GM18867 (cell line): ENCODE measurements at regions not wholly inside any gene's neighbourhood (a gene's known extent, or its start where the extent isn't known, plus 50 kb on each side); places are given as distances from the start of the nearest gene placed in this dataset.
"Not testable (repeated sequence)": the region's sequence is repeated elsewhere in the genome, so short reads cannot be mapped to it uniquely, and the experiment has no call there.

Experiments
- ATAC-seq: cut with Tn5 transposase; IDR thresholded peaks from one replicate; pipeline ENCODE4 v1.9.1; 2021; ENCODE audit warnings: mild to moderate bottlenecking, moderate library complexity; ENCODE audit not compliant: unreplicated experiment

- no peak for ATAC-seq
Observed at GRCh38 chr4:31807036-31807435, 1086.9 kb downstream of the PCDH7 start.

DNA sequence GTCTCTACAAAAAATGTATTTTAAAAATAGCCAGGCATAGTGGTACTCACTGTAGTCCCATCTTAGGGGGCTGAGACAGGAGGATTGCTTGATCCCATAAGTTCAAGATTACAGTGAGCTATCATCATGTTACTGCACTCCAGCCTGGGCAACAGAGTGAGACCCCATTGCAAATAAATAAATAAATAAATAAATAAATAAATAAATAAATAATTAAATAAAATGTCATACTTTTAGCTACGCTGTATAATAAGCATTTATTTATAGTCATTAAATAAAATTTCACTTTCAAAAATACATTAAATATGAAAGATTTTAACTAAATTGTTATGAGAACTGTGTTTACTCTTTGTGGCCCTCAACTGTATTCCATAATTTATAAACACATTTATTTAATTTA is 1124.2 kb downstream of the PCDH7 start:
- no peak for ATAC-seq

DNA sequence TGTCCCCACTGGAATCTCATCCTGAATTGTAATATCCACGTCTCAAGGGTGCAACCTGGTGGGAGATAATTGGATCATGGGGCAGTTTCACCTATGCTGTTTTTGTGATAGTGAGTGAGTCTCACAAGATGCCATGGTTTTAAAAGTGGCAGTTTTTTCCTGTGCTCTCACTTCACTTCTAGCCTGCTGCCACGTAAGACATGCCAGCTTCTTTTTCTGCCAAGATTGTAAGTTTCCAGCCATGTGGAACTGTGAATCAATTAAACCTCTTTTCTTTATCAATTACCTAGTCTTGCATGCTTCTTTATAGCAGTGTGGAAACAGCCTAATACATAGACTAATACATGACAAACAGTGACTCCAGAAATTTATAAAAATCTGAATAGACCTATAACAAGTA is 1131.8 kb downstream of the PCDH7 start:
- no peak for ATAC-seq

DNA sequence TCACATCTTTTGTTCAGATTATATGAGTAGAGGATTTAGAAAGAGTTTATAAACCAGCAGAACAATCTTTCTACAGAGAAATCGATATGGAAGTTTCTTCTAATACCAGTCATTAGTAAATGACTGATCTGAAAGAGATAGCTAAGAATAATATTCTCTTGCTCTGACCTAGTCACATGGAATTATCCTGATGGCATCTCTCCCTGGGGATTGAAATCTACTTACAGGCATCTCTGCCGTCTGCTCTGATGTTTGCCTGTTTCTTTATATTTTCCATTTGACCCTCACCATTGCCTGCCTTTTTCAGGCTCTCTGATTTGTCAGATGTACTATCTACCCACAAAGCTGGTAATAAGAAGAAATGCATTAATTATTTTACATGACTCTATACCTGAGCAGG is 1157.3 kb downstream of the PCDH7 start:
- ATAC-seq, result no peak

GRCh38 chr4:31880837-31881236 is 1160.7 kb downstream of the PCDH7 start:
- ATAC-seq, result not testable (repeated sequence)

DNA sequence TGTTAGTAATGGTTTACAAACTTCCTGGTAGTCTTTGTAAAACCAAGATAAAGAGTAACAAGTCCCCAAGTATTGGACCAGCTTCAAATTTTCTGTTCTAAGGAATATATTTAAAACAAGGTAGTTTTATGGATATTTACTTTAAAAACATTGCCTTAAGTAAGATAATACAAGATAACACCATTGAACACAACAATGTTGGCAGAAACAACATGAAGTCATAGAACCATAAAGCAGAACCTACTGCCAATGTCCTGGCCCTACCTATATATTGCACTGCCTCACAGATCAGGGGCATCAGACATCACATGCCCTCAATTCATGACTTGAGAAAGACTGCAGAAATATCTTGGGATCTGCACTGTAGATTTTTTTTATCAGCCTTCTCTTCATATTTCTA is 1176.2 kb downstream of the PCDH7 start:
- ATAC-seq, result no peak

DNA sequence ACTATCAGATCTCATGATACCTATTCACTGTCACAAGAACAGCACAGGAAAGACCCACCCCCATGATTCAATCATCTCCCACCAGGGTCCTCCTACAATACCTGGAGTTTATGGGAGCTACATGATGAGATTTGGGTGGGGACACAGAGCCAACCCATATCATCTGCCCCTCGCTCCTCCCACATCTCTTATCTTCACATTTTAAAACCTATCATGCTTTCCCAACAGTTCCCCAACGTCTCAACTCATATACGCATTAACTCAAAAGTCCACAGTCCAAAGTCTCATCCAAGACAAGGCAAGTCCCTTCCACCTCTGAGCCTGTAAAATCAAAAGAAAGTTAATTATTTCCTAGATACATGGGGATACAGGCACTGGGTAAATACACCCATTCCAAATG is 1185.2 kb downstream of the PCDH7 start:
- no peak for ATAC-seq

- no peak for ATAC-seq
Observed at GRCh38 chr4:31908261-31908660, 1188.1 kb downstream of the PCDH7 start.

DNA sequence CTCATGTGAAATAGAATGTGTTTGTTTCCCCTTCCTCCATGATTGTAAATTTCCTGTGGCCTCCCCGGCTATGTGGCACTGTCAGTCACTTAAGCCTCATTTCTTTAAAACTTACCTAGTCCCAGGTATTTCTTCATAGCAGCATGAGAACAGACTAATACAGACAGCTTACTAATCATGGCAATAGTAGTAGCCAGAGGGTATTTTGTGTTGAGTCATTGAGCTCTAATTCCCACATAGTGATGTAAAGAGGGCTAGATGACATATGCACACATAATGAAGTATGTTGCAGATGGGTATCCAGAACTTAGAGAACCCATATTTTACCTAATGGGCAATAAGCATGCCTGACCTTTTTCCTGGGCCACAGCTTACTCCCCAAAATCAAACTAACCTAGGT is 1197.2 kb downstream of the PCDH7 start:
- ATAC-seq, result no peak

DNA sequence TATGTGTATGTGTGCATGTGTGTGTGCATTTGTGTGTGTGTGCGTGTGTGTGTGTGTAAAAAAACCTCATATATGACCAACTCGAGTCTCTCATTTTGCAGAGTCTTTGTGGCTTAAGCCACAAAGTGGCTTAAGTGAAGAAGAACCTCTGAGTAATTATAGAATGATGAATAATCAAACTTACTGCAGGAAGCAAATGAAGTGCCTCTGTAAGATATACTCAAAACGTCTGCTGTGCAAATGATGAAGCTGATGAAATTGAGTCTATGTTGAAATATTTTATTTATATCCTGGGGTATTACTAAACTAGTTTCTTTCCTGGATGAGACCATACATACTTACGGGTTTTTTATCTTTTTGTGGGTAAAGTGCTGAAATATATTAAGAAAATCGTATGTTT is 1198.7 kb downstream of the PCDH7 start:
- ATAC-seq, result no peak

DNA sequence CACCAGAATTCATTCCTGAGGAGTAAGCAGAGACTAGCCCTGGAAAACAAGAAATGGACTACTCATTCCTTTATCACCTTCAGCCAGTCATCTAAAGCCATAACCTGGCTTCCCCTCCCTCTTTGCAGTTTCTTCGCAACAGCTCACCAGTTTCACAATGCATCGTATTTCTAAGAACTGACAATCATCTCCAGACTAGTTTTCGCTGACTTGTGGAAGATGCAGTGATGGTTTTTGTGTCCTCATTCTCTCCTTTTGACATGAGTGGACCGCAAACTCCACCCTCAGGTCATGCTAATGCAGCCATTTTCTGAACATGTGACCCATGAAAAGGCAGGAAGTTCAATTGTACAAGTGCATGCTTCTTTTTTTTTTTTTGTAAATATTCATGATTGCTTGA is 1203.5 kb downstream of the PCDH7 start:
- no peak for ATAC-seq

DNA sequence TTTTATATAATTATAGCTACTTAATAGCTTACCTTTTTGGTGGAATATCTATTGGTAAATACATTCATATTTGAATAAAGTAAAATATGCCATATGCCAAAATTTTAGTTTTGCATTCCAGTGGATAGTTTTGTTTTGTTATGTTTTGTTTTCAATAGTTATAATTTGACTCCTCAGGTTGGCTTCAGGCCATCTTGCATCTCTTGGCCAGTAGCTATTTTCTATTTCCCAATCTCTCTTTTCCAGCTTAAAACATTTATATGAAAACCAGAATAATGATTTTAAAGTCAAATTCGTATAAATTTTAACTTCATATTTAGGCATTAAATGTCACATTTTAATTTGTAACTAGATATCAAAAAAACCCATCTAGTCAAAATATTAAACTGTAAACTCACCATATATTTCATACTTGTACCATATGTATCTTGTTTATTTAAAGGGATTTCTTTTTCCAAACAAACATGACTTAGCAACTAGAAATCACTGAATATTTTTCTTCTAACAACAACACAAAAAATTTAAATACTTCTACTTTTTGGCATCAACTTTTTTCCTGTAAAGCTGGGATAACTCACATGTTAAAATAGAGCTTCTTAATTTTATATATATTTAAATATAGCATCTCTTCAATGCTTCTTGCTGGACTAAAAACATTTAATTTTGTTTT is 1209.6 kb downstream of the PCDH7 start:
- ATAC-seq, result no peak

- ATAC-seq, result no peak
Observed at GRCh38 chr4:31946456-31946855, 1226.3 kb downstream of the PCDH7 start.

GRCh38 chr4:31947101-31947500 is 1226.9 kb downstream of the PCDH7 start:
- ATAC-seq, result no peak

DNA sequence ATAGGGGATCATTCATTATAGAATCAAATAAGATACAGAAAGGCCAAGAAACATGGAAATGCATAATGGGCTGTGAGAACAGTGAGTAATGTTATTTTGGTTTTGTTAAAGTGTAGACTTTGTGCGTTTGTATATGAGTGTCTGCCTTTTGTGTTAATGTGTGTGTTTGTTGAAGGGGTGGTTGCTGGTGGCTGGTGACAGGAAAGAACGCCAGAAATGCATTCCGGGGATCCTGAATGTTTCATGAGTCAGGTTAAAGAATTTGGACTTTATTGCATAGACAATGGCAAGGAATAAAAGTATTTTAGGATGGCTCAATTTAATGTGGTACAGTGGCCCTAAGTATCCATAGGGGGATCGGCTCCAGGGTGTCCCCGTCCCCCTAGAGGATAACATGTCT is 1228.9 kb downstream of the PCDH7 start:
- no peak for ATAC-seq

DNA sequence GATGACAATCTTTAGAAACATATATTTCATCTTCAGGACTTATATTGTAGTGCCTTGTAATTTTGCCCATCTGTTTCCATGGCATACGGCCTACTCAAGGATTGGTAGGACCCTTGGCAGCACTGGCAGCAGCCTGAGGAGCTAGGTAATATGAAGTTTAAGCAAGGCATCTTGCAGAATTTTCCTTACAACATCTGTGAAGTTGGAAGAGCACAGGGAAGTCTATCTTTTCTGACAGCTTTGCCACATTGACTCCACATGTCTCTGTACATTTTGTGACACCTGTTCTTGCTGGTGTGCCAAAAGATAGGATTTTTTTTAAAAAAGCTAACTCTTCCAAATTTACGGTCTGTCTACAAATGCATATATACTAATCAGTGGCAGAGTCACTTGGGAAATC is 1235.2 kb downstream of the PCDH7 start:
- ATAC-seq, result no peak

- no peak for ATAC-seq
Observed at GRCh38 chr4:31959972-31960371, 1239.8 kb downstream of the PCDH7 start.

DNA sequence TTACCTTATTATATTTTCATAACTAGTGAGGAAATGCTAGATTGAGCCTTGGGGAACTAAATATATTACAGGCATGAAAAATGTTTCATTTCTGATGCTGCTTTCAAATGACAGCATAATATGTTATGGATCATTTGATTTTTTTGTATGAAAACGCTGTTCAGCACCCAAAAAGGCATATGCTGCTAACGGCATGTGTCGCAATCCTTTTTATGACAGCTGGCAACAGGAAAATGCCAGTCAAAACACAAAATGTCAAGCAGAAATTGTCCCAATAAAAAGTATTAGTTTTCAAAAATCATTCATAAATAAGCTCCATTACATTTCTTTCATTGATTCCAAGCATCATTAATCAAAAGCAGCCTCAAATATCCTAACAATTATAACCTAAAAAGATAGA is 1244.5 kb downstream of the PCDH7 start:
- ATAC-seq, result no peak

- no peak for ATAC-seq
Observed at GRCh38 chr4:31968842-31969241, 1248.7 kb downstream of the PCDH7 start.

GRCh38 chr4:31974490-31975002 is 1254.4 kb downstream of the PCDH7 start:
- no peak for ATAC-seq

DNA sequence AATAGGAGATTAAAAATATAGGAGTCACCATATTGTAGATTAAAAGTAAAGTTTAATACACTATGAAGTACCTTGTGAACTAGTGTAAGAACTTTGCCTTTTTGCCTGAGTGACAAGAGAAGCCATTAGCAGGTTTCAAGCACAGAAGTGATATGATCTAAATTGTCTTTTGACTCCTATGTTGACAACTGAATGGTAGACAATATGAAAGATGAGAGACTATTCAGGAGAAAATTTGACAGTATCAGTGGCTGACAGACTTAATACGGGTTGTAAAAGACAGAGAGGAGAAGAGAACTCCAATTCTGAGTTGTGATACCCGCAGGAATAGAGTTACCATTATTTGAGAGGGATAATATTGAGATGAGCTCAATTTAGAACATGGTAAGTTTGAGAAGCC is 1259.8 kb downstream of the PCDH7 start:
- ATAC-seq, result no peak

GRCh38 chr4:31983246-31983645 is 1263.1 kb downstream of the PCDH7 start:
- ATAC-seq, result no peak

- ATAC-seq, result no peak
Observed at GRCh38 chr4:31983677-31984076, 1263.5 kb downstream of the PCDH7 start.
